ENCODE measurements at regions not wholly inside any gene's neighbourhood (a gene's known extent, or its start where the extent isn't known, plus 50 kb on each side); places are given as distances from the start of the nearest gene placed in this dataset.

GRCh38 chr9:78626971-78627370, 330.0 kb downstream of the PSAT1 start:
- Histone ChIP-seq H3K36me3 (ENCODE audit: control insufficient read depth in 2 of 4, insufficient read depth in 4 of 4, low read length in 3 of 4) (no peaks in the 10 kb centered on the region), H3K4me1 (replicated peaks in 1 of 4; ENCODE audit: control insufficient read depth in 3 of 4, insufficient read depth in 4 of 4, low read length in 3 of 4) (no peaks in the 10 kb centered on the region)
- CTCF ChIA-PET (ENCODE audit: partially characterized antibody): interaction anchor here (0.6 to 2.7 kb wide), 6 partner anchors 11 to 329 kb away, joined by 3 to 14 read pairs (median 4); no protein-coding TSS in a partner anchor

More at GRCh38 chr9:78626971-78627370, 330.0 kb downstream of the PSAT1 start:
- no peak overlapping the region for H3K27ac ChIP-seq (ENCODE audit: low read depth, low read length)
- POLR2A ChIA-PET (ENCODE audit: partially characterized antibody): no interaction called here
- no peak overlapping the region for H2BK120ac ChIP-seq (replicated peaks; ENCODE audit: low read depth, low read length)
- no peak overlapping the region for H3K4ac ChIP-seq (replicated peaks; ENCODE audit: insufficient read length, low read depth, low read length)
- H2AK5ac ChIP-seq (ENCODE audit: low read depth, low read length): no peak overlapping the region
- DNase-seq (ENCODE audit: low read depth in 1 of 2, low spot score in 2 of 2) (no peak), FAIRE-seq (no peak)
- no peak overlapping the region for H3K4me2 ChIP-seq (ENCODE audit: insufficient read depth in 1 of 2, low read depth in 2 of 2, low read length in 2 of 2)
- no peak overlapping the region for H3K9ac ChIP-seq (replicated peaks in 1 of 4; ENCODE audit: extremely low read depth in 1 of 4, low read depth in 3 of 4, low read length in 3 of 4)
- H2BK15ac ChIP-seq (ENCODE audit: low read length): no peak overlapping the region
- no peak for TF ChIP-seq SIX5 (IDR thresholded peaks at IDR 0.05; ENCODE audit: low read depth, low read length)
- no peak for TF ChIP-seq RXRA (IDR thresholded peaks at IDR 0.05; ENCODE audit: insufficient read depth, low read depth, low read length)
- no peak for TF ChIP-seq BACH1 (IDR thresholded peaks at IDR 0.05; ENCODE audit: low read length)
- no peak for TF ChIP-seq RNF2 (IDR thresholded peaks at IDR 0.05; ENCODE audit: borderline replicate concordance, low read depth, low read length, missing control alignments, poor library complexity, severe bottlenecking)
- TF ChIP-seq PHF8 (conservative IDR thresholded peaks at IDR 0.05; ENCODE audit: low read depth, low read length): no peak
- TF ChIP-seq ASH2L (IDR thresholded peaks at IDR 0.05; ENCODE audit: low read length): no peak
- TF ChIP-seq CBX8 (IDR thresholded peaks at IDR 0.05; ENCODE audit: borderline replicate concordance, low read depth, low read length): no peak
- no peak for TF ChIP-seq TBP (IDR thresholded peaks at IDR 0.05; ENCODE audit: low read depth, low read length)
- no peak for TF ChIP-seq TEAD4 (IDR thresholded peaks at IDR 0.05; ENCODE audit: low read depth, low read length)
- no peak for TF ChIP-seq MAFK (IDR thresholded peaks at IDR 0.05; ENCODE audit: low read depth, low read length)
- no peak for TF ChIP-seq POLR2A (IDR thresholded peaks at IDR 0.05; ENCODE audit: control extremely low read depth in 1 of 2, low read depth in 2 of 2, low read length in 2 of 2)
- no peak for TF ChIP-seq SUZ12 (IDR thresholded peaks at IDR 0.05; ENCODE audit: low read length)
- no peak for TF ChIP-seq RAD21 (IDR thresholded peaks at IDR 0.05 in 1 of 2, conservative IDR thresholded peaks at IDR 0.05 in 1 of 2; ENCODE audit: low read depth in 2 of 2, low read length in 2 of 2)
- TF ChIP-seq KDM4A (IDR thresholded peaks at IDR 0.05; ENCODE audit: low read depth, low read length, severe bottlenecking): no peak
- TF ChIP-seq BRCA1 (IDR thresholded peaks at IDR 0.05; ENCODE audit: low read depth, low read length): no peak
- H4K91ac ChIP-seq (replicated peaks; ENCODE audit: insufficient read length, low read length): no peak overlapping the region
- H3K18ac ChIP-seq (ENCODE audit: extremely low read depth, low read length): no peak overlapping the region
- no peaks in the 10 kb centered on the region for H3K9me3 ChIP-seq (ENCODE audit: insufficient read depth in 2 of 2, low read depth in 1 of 2, low read length in 1 of 2)
- H3K27me3 ChIP-seq (replicated peaks in 1 of 4; ENCODE audit: control insufficient read depth in 3 of 4, extremely low read depth in 1 of 4, insufficient read depth in 3 of 4, low read length in 3 of 4): no peaks in the 10 kb centered on the region
- no peak overlapping the region for H2AFZ ChIP-seq (ENCODE audit: low read length)
- no peak overlapping the region for H3K14ac ChIP-seq (ENCODE audit: insufficient read length)
- no peak overlapping the region for H4K5ac ChIP-seq (ENCODE audit: insufficient read length, low read depth, low read length)
- no peak overlapping the region for H3K56ac ChIP-seq (replicated peaks; ENCODE audit: insufficient read length, low read depth, low read length)
- no peak overlapping the region for H3K23ac ChIP-seq (ENCODE audit: insufficient read length)
- no peaks in the 10 kb centered on the region for H3K79me2 ChIP-seq (ENCODE audit: control insufficient read depth in 1 of 2, insufficient read depth in 2 of 2, low read length in 2 of 2)
- H3K4me3 ChIP-seq (ENCODE audit: extremely low read depth in 1 of 4, insufficient read depth in 2 of 4, low read depth in 3 of 4, low read length in 4 of 4): no peak overlapping the region
- H2BK20ac ChIP-seq (ENCODE audit: low read length): no peak overlapping the region
- H4K20me1 ChIP-seq (replicated peaks in 1 of 2; ENCODE audit: control insufficient read depth in 1 of 2, insufficient read depth in 2 of 2, low read length in 2 of 2): no peaks in the 10 kb centered on the region
- H2BK12ac ChIP-seq (ENCODE audit: low read depth, low read length): no peak overlapping the region
- H3K79me1 ChIP-seq (ENCODE audit: low read depth, low read length): no peaks in the 10 kb centered on the region
- H3K23me2 ChIP-seq (ENCODE audit: low read depth, low read length): no peaks in the 10 kb centered on the region
- no peak overlapping the region for H4K8ac ChIP-seq (ENCODE audit: extremely low read depth, insufficient read depth, low read length)
- H2BK5ac ChIP-seq (ENCODE audit: low read depth, low read length): no peak overlapping the region
